Astrocyte of the cerebellum (primary cell): ENCODE measurements at regions not wholly inside any gene's neighbourhood (a gene's known extent, or its start where the extent isn't known, plus 50 kb on each side); places are given as distances from the start of the nearest gene placed in this dataset.
"Not testable (repeated sequence)": the region's sequence is repeated elsewhere in the genome, so short reads cannot be mapped to it uniquely, and the experiment has no call there.

Experiments
- DNase-seq: peaks from one replicate; pipeline ENCODE4 v3.0.0-alpha.2; 2011; ENCODE audit warnings: low read depth
- H3K4me3 ChIP-seq: 2 replicates; pipeline ENCODE4 v1.5.1; 2011; ENCODE audit warnings: mild to moderate bottlenecking, low read depth, low read length, moderate library complexity
- in situ Hi-C: cut with HindIII; loops from 2 replicates; pipeline ENCODE4 v1.10.0; 2017; ENCODE audit warnings: low sequenced_read_pairs
- TF ChIP-seq, protein P1 (sequence below): IDR thresholded peaks from 2 replicates; pipeline ENCODE4 v1.5.1; 2012; ENCODE audit warnings: low read length, low read depth, moderate library complexity, mild to moderate bottlenecking; ENCODE audit errors: missing control alignments

GRCh38 chr7:39838326-39838725, 111.7 kb upstream of the CDK13 start:
- H3K4me3 ChIP-seq, result no peak overlapping the region
- DNase-seq, result peak; percentile 13
- in situ Hi-C loops, result no loop called here
- TF ChIP-seq, protein P1, sequence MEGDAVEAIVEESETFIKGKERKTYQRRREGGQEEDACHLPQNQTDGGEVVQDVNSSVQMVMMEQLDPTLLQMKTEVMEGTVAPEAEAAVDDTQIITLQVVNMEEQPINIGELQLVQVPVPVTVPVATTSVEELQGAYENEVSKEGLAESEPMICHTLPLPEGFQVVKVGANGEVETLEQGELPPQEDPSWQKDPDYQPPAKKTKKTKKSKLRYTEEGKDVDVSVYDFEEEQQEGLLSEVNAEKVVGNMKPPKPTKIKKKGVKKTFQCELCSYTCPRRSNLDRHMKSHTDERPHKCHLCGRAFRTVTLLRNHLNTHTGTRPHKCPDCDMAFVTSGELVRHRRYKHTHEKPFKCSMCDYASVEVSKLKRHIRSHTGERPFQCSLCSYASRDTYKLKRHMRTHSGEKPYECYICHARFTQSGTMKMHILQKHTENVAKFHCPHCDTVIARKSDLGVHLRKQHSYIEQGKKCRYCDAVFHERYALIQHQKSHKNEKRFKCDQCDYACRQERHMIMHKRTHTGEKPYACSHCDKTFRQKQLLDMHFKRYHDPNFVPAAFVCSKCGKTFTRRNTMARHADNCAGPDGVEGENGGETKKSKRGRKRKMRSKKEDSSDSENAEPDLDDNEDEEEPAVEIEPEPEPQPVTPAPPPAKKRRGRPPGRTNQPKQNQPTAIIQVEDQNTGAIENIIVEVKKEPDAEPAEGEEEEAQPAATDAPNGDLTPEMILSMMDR, result no peak

GRCh38 chr7:39845006-39845405, 105.0 kb upstream of the CDK13 start:
- no peak for DNase-seq
- H3K4me3 ChIP-seq, result no peak overlapping the region
- TF ChIP-seq, protein P1, result no peak
- in situ Hi-C loops, result no loop called here

GRCh38 chr7:39847227-39847626, 102.8 kb upstream of the CDK13 start:
- no peak overlapping the region for H3K4me3 ChIP-seq
- no peak for DNase-seq
- in situ Hi-C loops, result no loop called here
- TF ChIP-seq, protein P1, result no peak

GRCh38 chr7:39851466-39852045, 98.5 kb upstream of the CDK13 start:
- DNase-seq, result no peak
- in situ Hi-C loops, result no loop called here
- no peak overlapping the region for H3K4me3 ChIP-seq
- TF ChIP-seq, protein P1, result no peak

DNA sequence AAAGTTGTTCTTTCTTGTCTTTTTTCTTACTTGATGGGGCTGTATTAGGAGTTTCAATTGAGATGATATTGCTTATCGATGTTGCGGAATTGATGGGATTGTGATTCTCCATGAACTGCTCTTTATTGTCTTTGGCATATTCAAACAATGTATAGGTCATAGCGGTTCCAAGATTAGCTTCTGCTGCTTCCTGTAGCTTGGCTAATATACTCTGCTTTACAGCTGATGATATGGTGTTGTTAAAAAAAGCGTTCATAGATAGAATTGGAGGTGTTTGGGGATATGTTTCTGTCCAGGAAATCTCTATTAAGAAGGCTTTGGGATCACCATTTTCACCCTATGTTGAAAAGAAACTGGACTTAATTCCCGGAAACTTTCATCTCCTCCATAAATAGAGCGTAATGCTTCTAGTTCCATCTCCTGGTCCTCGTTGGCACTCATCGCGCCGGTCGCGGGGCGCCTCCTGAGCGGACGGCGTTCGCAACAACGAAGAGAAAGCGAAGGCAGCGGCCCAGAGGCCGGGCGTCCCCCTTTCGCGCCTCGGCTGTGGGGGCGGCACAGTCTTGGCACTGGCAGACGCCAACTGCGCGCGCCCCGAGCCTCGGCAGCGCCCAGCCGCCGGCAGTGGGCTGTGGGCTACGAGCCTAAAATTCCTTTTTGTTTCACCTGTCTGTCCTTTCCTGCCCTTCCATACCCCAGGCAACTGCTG, 95.3 kb upstream of the CDK13 start:
- peak overlapping the region; percentile 33 for H3K4me3 ChIP-seq
- DNase-seq, in situ Hi-C loops: not testable (repeated sequence)

- TF ChIP-seq, protein P1, result no peak
- H3K4me3 ChIP-seq, result peak overlapping the region; percentile 33
- no peak for DNase-seq
- in situ Hi-C loops, result no loop called here
Measured at GRCh38 chr7:39855325-39855674, 94.8 kb upstream of the CDK13 start.

DNA sequence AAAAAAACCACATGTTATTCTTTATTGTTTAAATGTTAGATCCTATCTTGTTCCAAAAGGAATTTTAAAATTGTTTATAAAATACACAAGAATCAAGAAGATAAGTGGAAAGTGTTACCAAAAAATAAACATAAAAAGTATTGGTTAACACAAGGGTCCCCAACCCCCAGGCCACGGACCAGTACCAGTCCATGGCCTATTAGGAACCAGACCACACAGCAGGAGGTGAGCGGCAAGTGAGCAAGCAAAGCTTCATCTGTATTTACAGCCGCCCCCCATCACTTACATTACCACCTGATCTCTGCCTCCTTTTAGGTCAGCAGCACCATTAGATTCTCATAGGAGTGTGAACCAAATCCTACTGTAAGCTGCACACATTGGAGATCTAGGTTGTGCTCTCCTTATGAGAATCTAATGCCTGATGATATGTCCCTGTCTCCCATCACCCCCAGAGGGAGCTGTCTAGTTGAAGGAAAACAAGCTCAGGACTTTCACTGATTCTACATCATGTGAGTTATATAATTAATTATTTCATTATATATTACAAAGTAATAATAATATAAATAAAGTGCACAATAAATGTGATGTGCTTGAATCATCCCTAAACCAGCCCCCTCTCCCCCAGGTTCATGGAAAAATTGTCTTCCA, 86.3 kb upstream of the CDK13 start:
- in situ Hi-C loops, DNase-seq, H3K4me3 ChIP-seq: not testable (repeated sequence)

DNA sequence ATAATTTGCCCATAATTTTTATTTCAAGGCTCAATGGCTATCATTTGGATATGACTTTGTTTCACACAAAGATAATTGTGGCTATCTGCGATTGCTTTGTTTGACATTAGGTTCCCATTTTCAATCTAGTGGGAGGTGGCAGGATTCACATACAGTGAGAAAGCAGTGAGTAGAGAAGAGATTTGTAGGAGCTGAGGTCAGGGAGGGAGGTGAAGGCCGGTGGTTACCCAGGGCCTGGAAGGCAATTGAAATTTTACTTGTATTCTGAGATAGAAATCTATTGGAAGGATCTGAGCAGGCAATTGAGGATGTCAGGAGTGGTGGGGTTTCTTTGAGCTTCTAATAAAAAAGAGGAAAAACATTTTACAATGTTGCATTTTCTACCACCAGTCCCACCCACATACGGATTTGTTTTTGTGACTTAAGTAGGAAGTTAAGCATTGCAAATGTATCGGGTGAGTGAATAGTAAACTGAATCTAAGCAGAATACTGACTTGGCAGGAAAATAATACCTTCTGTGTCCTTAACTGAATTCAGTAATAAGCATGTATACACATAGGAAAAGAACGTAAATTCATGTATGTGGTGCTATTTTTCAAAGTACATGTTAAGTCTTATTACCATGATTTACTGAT, 80.1 kb upstream of the CDK13 start:
- DNase-seq, H3K4me3 ChIP-seq, in situ Hi-C loops: not testable (repeated sequence)

- in situ Hi-C loops, DNase-seq, H3K4me3 ChIP-seq: not testable (repeated sequence)
Measured at GRCh38 chr7:39871610-39872009, 78.4 kb upstream of the CDK13 start.
